ENCODE measurements at regions not wholly inside any gene's neighbourhood (a gene's known extent, or its start where the extent isn't known, plus 50 kb on each side); places are given as distances from the start of the nearest gene placed in this dataset.

- Mint-ChIP-seq H3K27ac (ENCODE audit: low read depth) (no peak overlapping the region), H3K4me3 (no peak overlapping the region), H3K9me3 (peaks cover 10% of the 10 kb centered on the region), H3K36me3 (ENCODE audit: insufficient read depth) (no peaks in the 10 kb centered on the region), H3K4me1 (no peaks in the 10 kb centered on the region), H3K27me3 (no peaks in the 10 kb centered on the region)
- DNase-seq (ENCODE audit: low spot score in 2 of 2) (no peak), ATAC-seq (replicated peaks; ENCODE audit: extremely low read depth, poor library complexity, severe bottlenecking) (no peak)
These were observed 347.9 kb downstream of the WDR11 start for GRCh38 chr10:121199081-121199480.

- H3K27me3 Mint-ChIP-seq = peaks cover 8% of the 10 kb centered on the region
- H3K9me3 Mint-ChIP-seq = peaks cover 5% of the 10 kb centered on the region
- no peak overlapping the region for H3K27ac Mint-ChIP-seq (ENCODE audit: low read depth)
- no peaks in the 10 kb centered on the region for H3K36me3 Mint-ChIP-seq (ENCODE audit: insufficient read depth)
- DNase-seq (ENCODE audit: low spot score in 2 of 2) (no peak), ATAC-seq (replicated peaks; ENCODE audit: extremely low read depth, poor library complexity, severe bottlenecking) (no peak)
- H3K4me3 Mint-ChIP-seq = no peak overlapping the region
- no peaks in the 10 kb centered on the region for H3K4me1 Mint-ChIP-seq
These were observed 354.5 kb downstream of the WDR11 start for GRCh38 chr10:121205625-121206024.

GRCh38 chr10:121211446-121211845 lies 360.3 kb downstream of the WDR11 start:
- no peaks in the 10 kb centered on the region for H3K4me1 Mint-ChIP-seq
- no peaks in the 10 kb centered on the region for H3K9me3 Mint-ChIP-seq
- ATAC-seq (replicated peaks; ENCODE audit: extremely low read depth, poor library complexity, severe bottlenecking) (no peak), DNase-seq (ENCODE audit: low spot score in 2 of 2) (no peak)
- H3K4me3 Mint-ChIP-seq = no peak overlapping the region
- no peaks in the 10 kb centered on the region for H3K36me3 Mint-ChIP-seq (ENCODE audit: insufficient read depth)
- H3K27me3 Mint-ChIP-seq = no peaks in the 10 kb centered on the region
- no peak overlapping the region for H3K27ac Mint-ChIP-seq (ENCODE audit: low read depth)

- no peak for DNase-seq (ENCODE audit: low spot score in 2 of 2)
- Mint-ChIP-seq H3K9me3 (peaks cover 4% of the 10 kb centered on the region), H3K4me3 (no peak overlapping the region), H3K27me3 (no peaks in the 10 kb centered on the region), H3K36me3 (ENCODE audit: insufficient read depth) (no peaks in the 10 kb centered on the region), H3K27ac (ENCODE audit: low read depth) (no peak overlapping the region), H3K4me1 (no peaks in the 10 kb centered on the region)
- no peak for ATAC-seq (replicated peaks; ENCODE audit: extremely low read depth, poor library complexity, severe bottlenecking)
These were observed 362.3 kb downstream of the WDR11 start for GRCh38 chr10:121213437-121213836.

- Mint-ChIP-seq H3K9me3 (peaks cover 4% of the 10 kb centered on the region), H3K27ac (ENCODE audit: low read depth) (no peak overlapping the region), H3K36me3 (ENCODE audit: insufficient read depth) (no peaks in the 10 kb centered on the region), H3K4me1 (no peaks in the 10 kb centered on the region), H3K27me3 (no peaks in the 10 kb centered on the region), H3K4me3 (no peak overlapping the region)
- DNase-seq (ENCODE audit: low spot score in 2 of 2) (no peak), ATAC-seq (replicated peaks; ENCODE audit: extremely low read depth, poor library complexity, severe bottlenecking) (no peak)
These were observed 365.1 kb downstream of the WDR11 start for GRCh38 chr10:121216295-121216694.

GRCh38 chr10:121216721-121217181 lies 365.6 kb downstream of the WDR11 start:
- Mint-ChIP-seq H3K9me3 (peaks cover 4% of the 10 kb centered on the region), H3K27me3 (no peaks in the 10 kb centered on the region), H3K4me3 (no peak overlapping the region), H3K4me1 (no peaks in the 10 kb centered on the region), H3K36me3 (ENCODE audit: insufficient read depth) (no peaks in the 10 kb centered on the region), H3K27ac (ENCODE audit: low read depth) (no peak overlapping the region)
- DNase-seq (ENCODE audit: low spot score in 2 of 2) (no peak), ATAC-seq (replicated peaks; ENCODE audit: extremely low read depth, poor library complexity, severe bottlenecking) (no peak)

- Mint-ChIP-seq H3K27me3 (no peaks in the 10 kb centered on the region), H3K36me3 (ENCODE audit: insufficient read depth) (no peaks in the 10 kb centered on the region), H3K4me3 (no peak overlapping the region), H3K27ac (ENCODE audit: low read depth) (no peak overlapping the region), H3K9me3 (peaks cover 4% of the 10 kb centered on the region), H3K4me1 (no peaks in the 10 kb centered on the region)
- DNase-seq (ENCODE audit: low spot score in 2 of 2) = no peak
- ATAC-seq (replicated peaks; ENCODE audit: extremely low read depth, poor library complexity, severe bottlenecking) = no peak
These were observed 366.2 kb downstream of the WDR11 start for GRCh38 chr10:121217331-121217730.

GRCh38 chr10:121221072-121221471 lies 369.9 kb downstream of the WDR11 start:
- no peaks in the 10 kb centered on the region for H3K36me3 Mint-ChIP-seq (ENCODE audit: insufficient read depth)
- DNase-seq (ENCODE audit: low spot score in 2 of 2) (no peak), ATAC-seq (replicated peaks; ENCODE audit: extremely low read depth, poor library complexity, severe bottlenecking) (no peak)
- no peaks in the 10 kb centered on the region for H3K4me1 Mint-ChIP-seq
- H3K9me3 Mint-ChIP-seq = peaks cover 4% of the 10 kb centered on the region
- no peak overlapping the region for H3K4me3 Mint-ChIP-seq
- H3K27me3 Mint-ChIP-seq = no peaks in the 10 kb centered on the region
- no peak overlapping the region for H3K27ac Mint-ChIP-seq (ENCODE audit: low read depth)

- ATAC-seq (replicated peaks; ENCODE audit: extremely low read depth, poor library complexity, severe bottlenecking) (no peak), DNase-seq (ENCODE audit: low spot score in 2 of 2) (no peak)
- Mint-ChIP-seq H3K9me3 (peaks cover 3% of the 10 kb centered on the region), H3K27ac (ENCODE audit: low read depth) (no peak overlapping the region), H3K4me1 (no peaks in the 10 kb centered on the region), H3K4me3 (no peak overlapping the region), H3K36me3 (ENCODE audit: insufficient read depth) (no peaks in the 10 kb centered on the region), H3K27me3 (no peaks in the 10 kb centered on the region)
These were observed 370.8 kb downstream of the WDR11 start for GRCh38 chr10:121221991-121222390.

GRCh38 chr10:121222842-121223241 lies 371.7 kb downstream of the WDR11 start:
- Mint-ChIP-seq H3K9me3 (no peaks in the 10 kb centered on the region), H3K36me3 (ENCODE audit: insufficient read depth) (no peaks in the 10 kb centered on the region), H3K27me3 (no peaks in the 10 kb centered on the region), H3K4me1 (no peaks in the 10 kb centered on the region), H3K4me3 (no peak overlapping the region), H3K27ac (ENCODE audit: low read depth) (no peak overlapping the region)
- no peak for ATAC-seq (replicated peaks; ENCODE audit: extremely low read depth, poor library complexity, severe bottlenecking)
- DNase-seq (ENCODE audit: low spot score in 2 of 2) = no peak

GRCh38 chr10:121231079-121231478 lies 367.2 kb downstream of the FGFR2 start:
- no peaks in the 10 kb centered on the region for H3K27me3 Mint-ChIP-seq
- no peak for ATAC-seq (replicated peaks; ENCODE audit: extremely low read depth, poor library complexity, severe bottlenecking)
- H3K27ac Mint-ChIP-seq (ENCODE audit: low read depth) = no peak overlapping the region
- DNase-seq (ENCODE audit: low spot score in 2 of 2) = no peak
- no peak overlapping the region for H3K4me3 Mint-ChIP-seq
- no peaks in the 10 kb centered on the region for H3K9me3 Mint-ChIP-seq
- H3K36me3 Mint-ChIP-seq (ENCODE audit: insufficient read depth) = no peaks in the 10 kb centered on the region
- no peaks in the 10 kb centered on the region for H3K4me1 Mint-ChIP-seq

GRCh38 chr10:121232494-121232893 lies 365.8 kb downstream of the FGFR2 start:
- no peaks in the 10 kb centered on the region for H3K9me3 Mint-ChIP-seq
- H3K36me3 Mint-ChIP-seq (ENCODE audit: insufficient read depth) = no peaks in the 10 kb centered on the region
- no peak overlapping the region for H3K27ac Mint-ChIP-seq (ENCODE audit: low read depth)
- H3K4me1 Mint-ChIP-seq = no peaks in the 10 kb centered on the region
- no peak for ATAC-seq (replicated peaks; ENCODE audit: extremely low read depth, poor library complexity, severe bottlenecking)
- DNase-seq (ENCODE audit: low spot score in 2 of 2) = no peak
- no peaks in the 10 kb centered on the region for H3K27me3 Mint-ChIP-seq
- H3K4me3 Mint-ChIP-seq = no peak overlapping the region

- no peaks in the 10 kb centered on the region for H3K36me3 Mint-ChIP-seq (ENCODE audit: insufficient read depth)
- no peaks in the 10 kb centered on the region for H3K4me1 Mint-ChIP-seq
- DNase-seq (ENCODE audit: low spot score in 2 of 2) (no peak), ATAC-seq (replicated peaks; ENCODE audit: extremely low read depth, poor library complexity, severe bottlenecking) (no peak)
- peaks cover 6% of the 10 kb centered on the region for H3K9me3 Mint-ChIP-seq
- no peak overlapping the region for H3K4me3 Mint-ChIP-seq
- no peaks in the 10 kb centered on the region for H3K27me3 Mint-ChIP-seq
- no peak overlapping the region for H3K27ac Mint-ChIP-seq (ENCODE audit: low read depth)
These were observed 362.6 kb downstream of the FGFR2 start for GRCh38 chr10:121235692-121236091.

GRCh38 chr10:121236621-121237020 lies 361.6 kb downstream of the FGFR2 start:
- Mint-ChIP-seq H3K9me3 (peaks cover 6% of the 10 kb centered on the region), H3K36me3 (ENCODE audit: insufficient read depth) (no peaks in the 10 kb centered on the region), H3K4me3 (no peak overlapping the region), H3K27me3 (no peaks in the 10 kb centered on the region), H3K27ac (ENCODE audit: low read depth) (no peak overlapping the region), H3K4me1 (no peaks in the 10 kb centered on the region)
- DNase-seq (ENCODE audit: low spot score in 2 of 2) = no peak
- ATAC-seq (replicated peaks; ENCODE audit: extremely low read depth, poor library complexity, severe bottlenecking) = no peak

Data from central memory CD8-positive, alpha-beta T cell (primary cell).